Spleen (tissue), 7 donors: ENCODE measurements at regions not wholly inside any gene's neighbourhood (a gene's known extent, or its start where the extent isn't known, plus 50 kb on each side); places are given as distances from the start of the nearest gene placed in this dataset.

Experiments used
- CTCF ChIP-seq, 11 experiments: fragments of 200-600 bp in 7 of 11; fragments of 450-650 bp in 4 of 11; sonication (generic) in 4 of 11; IDR thresholded peaks in 8 of 11; conservative IDR thresholded peaks in 3 of 11; 1 replicate in 7 of 11; 2 replicates in 4 of 11; pipeline versions ENCODE4 v1.4.0 to v1.8.0; 2016 to 2021; ENCODE audit warnings: antibody characterized with exemption in 11 of 11, inconsistent platforms in 4 of 11, mild to moderate bottlenecking in 1 of 11
- POLR2A ChIP-seq, 3 donors: fragments of 450-650 bp; IDR thresholded peaks; one replicate each; pipeline ENCODE4 v1.5.1; 2017; ENCODE audit warnings: antibody characterized with exemption in 3 of 3, mild to moderate bottlenecking in 1 of 3
- POLR2AphosphoS5 ChIP-seq, 3 donors: sonication (generic); formaldehyde crosslinking; IDR thresholded peaks; one replicate each; pipeline ENCODE4 v1.5.1; 2017; ENCODE audit warnings: antibody characterized with exemption in 3 of 3
- donor health status: DM: no; HTN: no; CAD: no; lungs with moderate emphysema.
- donor health status: DM: no; HTN: no; CAD: no.
- donor health status: DM: no; HTN: no; CAD: no.

GRCh38 chr2:189363559-189363958, 77.7 kb upstream of the WDR75 start:
- no peak for TF ChIP-seq CTCF (IDR thresholded peaks at IDR 0.05 in 8 of 11, conservative IDR thresholded peaks at IDR 0.05 in 3 of 11)
- no peak for TF ChIP-seq POLR2AphosphoS5 (IDR thresholded peaks at IDR 0.05)
- TF ChIP-seq POLR2A (IDR thresholded peaks at IDR 0.05), result no peak
